ENCODE measurements at regions not wholly inside any gene's neighbourhood (a gene's known extent, or its start where the extent isn't known, plus 50 kb on each side); places are given as distances from the start of the nearest gene placed in this dataset.

DNA sequence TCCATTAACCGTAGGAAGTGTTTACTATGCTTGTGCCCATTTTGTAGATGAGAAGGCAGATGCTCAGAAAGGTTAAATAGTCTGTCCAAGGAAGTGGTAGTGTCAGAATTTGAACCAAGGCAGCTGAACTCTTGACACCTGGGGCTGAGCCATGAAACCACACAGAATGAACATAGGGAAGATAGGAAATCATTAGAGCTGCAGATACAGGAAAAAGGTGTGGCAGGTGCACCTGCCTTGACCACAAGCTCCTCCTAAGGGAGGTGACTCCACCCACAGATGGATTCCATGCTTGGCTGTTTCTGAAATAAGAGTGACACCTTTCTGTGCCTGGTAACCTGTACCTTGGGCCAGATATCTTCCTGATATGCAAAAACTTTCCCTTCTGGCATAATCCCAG, 69.9 kb upstream of the IGSF21 start:
- H3K4me2 ChIP-seq (ENCODE audit: low read depth, low read length, poor library complexity, severe bottlenecking): no peak overlapping the region
- H3F3A ChIP-seq (ENCODE audit: insufficient read depth): no peaks in the 10 kb centered on the region
- no peaks in the 10 kb centered on the region for H3K27me3 ChIP-seq (ENCODE audit: low read length)
- TF ChIP-seq EZH2phosphoT487 (conservative IDR thresholded peaks at IDR 0.05; ENCODE audit: low read length): no peak
- TF ChIP-seq, protein P1, sequence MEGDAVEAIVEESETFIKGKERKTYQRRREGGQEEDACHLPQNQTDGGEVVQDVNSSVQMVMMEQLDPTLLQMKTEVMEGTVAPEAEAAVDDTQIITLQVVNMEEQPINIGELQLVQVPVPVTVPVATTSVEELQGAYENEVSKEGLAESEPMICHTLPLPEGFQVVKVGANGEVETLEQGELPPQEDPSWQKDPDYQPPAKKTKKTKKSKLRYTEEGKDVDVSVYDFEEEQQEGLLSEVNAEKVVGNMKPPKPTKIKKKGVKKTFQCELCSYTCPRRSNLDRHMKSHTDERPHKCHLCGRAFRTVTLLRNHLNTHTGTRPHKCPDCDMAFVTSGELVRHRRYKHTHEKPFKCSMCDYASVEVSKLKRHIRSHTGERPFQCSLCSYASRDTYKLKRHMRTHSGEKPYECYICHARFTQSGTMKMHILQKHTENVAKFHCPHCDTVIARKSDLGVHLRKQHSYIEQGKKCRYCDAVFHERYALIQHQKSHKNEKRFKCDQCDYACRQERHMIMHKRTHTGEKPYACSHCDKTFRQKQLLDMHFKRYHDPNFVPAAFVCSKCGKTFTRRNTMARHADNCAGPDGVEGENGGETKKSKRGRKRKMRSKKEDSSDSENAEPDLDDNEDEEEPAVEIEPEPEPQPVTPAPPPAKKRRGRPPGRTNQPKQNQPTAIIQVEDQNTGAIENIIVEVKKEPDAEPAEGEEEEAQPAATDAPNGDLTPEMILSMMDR (IDR thresholded peaks at IDR 0.05; ENCODE audit: insufficient read depth, low read length, poor library complexity, severe bottlenecking): no peak
- H2AFZ ChIP-seq (ENCODE audit: low read depth, low read length, severe bottlenecking): no peak overlapping the region
- H3K36me3 ChIP-seq (ENCODE audit: low read length): no peaks in the 10 kb centered on the region
- no peaks in the 10 kb centered on the region for H3K9me3 ChIP-seq (ENCODE audit: insufficient read depth, low read length)
- H3K9me2 ChIP-seq (replicated peaks; ENCODE audit: insufficient read depth, low read length): no peaks in the 10 kb centered on the region
- H3K4me3 ChIP-seq (ENCODE audit: insufficient read depth, low read length, poor library complexity, severe bottlenecking): no peak overlapping the region
- peak overlapping the region; percentile 45 for H3K27ac ChIP-seq (ENCODE audit: low read depth, low read length)
- H3K79me2 ChIP-seq (ENCODE audit: insufficient read depth, low read length): no peaks in the 10 kb centered on the region
- H3K9ac ChIP-seq (ENCODE audit: low read length): no peak overlapping the region
- H4K20me1 ChIP-seq (ENCODE audit: low read depth, low read length): no peaks in the 10 kb centered on the region

DNA sequence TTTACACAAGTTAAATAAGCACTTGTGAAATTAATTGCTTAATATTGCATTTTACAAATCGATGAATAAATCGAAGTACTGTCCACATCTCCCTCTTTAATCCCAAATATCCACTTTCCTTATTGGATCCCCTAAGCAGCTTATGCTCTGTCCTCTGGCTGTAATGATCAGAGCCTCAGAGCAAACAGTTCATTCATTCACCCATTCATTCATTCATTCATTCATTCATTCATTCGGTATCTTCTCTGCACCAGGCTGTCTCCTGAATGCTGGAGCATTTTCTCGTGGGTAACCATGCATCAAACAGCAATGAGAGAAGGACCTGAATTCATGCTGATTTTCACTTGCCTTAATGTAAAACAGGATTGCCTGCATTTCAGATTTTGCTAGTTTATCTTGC, 69.5 kb upstream of the IGSF21 start:
- Histone ChIP-seq H3K4me2 (ENCODE audit: low read depth, low read length, poor library complexity, severe bottlenecking) (no peak overlapping the region), H3K79me2 (ENCODE audit: insufficient read depth, low read length) (no peaks in the 10 kb centered on the region), H3K9me2 (replicated peaks; ENCODE audit: insufficient read depth, low read length) (no peaks in the 10 kb centered on the region), H3K9ac (ENCODE audit: low read length) (no peak overlapping the region), H2AFZ (ENCODE audit: low read depth, low read length, severe bottlenecking) (no peak overlapping the region), H3K27ac (ENCODE audit: low read depth, low read length) (no peak overlapping the region), H3K4me3 (ENCODE audit: insufficient read depth, low read length, poor library complexity, severe bottlenecking) (no peak overlapping the region), H3K27me3 (ENCODE audit: low read length) (no peaks in the 10 kb centered on the region), H4K20me1 (ENCODE audit: low read depth, low read length) (no peaks in the 10 kb centered on the region), H3K9me3 (ENCODE audit: insufficient read depth, low read length) (no peaks in the 10 kb centered on the region), H3K36me3 (ENCODE audit: low read length) (no peaks in the 10 kb centered on the region), H3F3A (ENCODE audit: insufficient read depth) (no peaks in the 10 kb centered on the region)
- TF ChIP-seq, protein P1 (IDR thresholded peaks at IDR 0.05; ENCODE audit: insufficient read depth, low read length, poor library complexity, severe bottlenecking): no peak
- no peak for TF ChIP-seq EZH2phosphoT487 (conservative IDR thresholded peaks at IDR 0.05; ENCODE audit: low read length)

DNA sequence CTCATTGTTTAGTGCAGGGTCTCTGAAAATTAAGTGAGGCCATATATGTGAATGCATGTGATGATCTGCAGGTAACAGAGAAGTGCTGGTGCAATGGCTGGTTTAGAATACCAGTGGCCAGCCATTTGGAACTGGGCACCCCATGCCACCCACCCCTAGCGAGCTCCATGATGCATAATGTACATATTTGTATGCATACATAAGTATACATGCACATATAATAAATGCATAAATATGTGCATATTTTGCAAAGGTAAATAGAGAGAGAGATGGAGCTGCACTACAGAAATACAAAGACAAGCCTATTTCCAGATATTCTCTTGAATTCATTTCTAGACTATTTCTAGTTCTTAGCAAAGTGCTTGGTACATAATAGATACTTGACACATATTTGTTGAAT, 68.5 kb upstream of the IGSF21 start:
- no peaks in the 10 kb centered on the region for H3K79me2 ChIP-seq (ENCODE audit: insufficient read depth, low read length)
- no peaks in the 10 kb centered on the region for H3K27me3 ChIP-seq (ENCODE audit: low read length)
- H2AFZ ChIP-seq (ENCODE audit: low read depth, low read length, severe bottlenecking): no peak overlapping the region
- no peaks in the 10 kb centered on the region for H3K9me2 ChIP-seq (replicated peaks; ENCODE audit: insufficient read depth, low read length)
- H3F3A ChIP-seq (ENCODE audit: insufficient read depth): no peaks in the 10 kb centered on the region
- H3K36me3 ChIP-seq (ENCODE audit: low read length): no peaks in the 10 kb centered on the region
- H3K4me2 ChIP-seq (ENCODE audit: low read depth, low read length, poor library complexity, severe bottlenecking): no peak overlapping the region
- no peak for TF ChIP-seq EZH2phosphoT487 (conservative IDR thresholded peaks at IDR 0.05; ENCODE audit: low read length)
- TF ChIP-seq, protein P1 (IDR thresholded peaks at IDR 0.05; ENCODE audit: insufficient read depth, low read length, poor library complexity, severe bottlenecking): no peak
- H4K20me1 ChIP-seq (ENCODE audit: low read depth, low read length): no peaks in the 10 kb centered on the region
- H3K9ac ChIP-seq (ENCODE audit: low read length): no peak overlapping the region
- H3K27ac ChIP-seq (ENCODE audit: low read depth, low read length): no peak overlapping the region
- no peaks in the 10 kb centered on the region for H3K9me3 ChIP-seq (ENCODE audit: insufficient read depth, low read length)
- H3K4me3 ChIP-seq (ENCODE audit: insufficient read depth, low read length, poor library complexity, severe bottlenecking): no peak overlapping the region

Measured in SU-DHL-6 (cell line).